Neural cell (in vitro differentiated cells): ENCODE measurements at regions not wholly inside any gene's neighbourhood (a gene's known extent, or its start where the extent isn't known, plus 50 kb on each side); places are given as distances from the start of the nearest gene placed in this dataset.

Source experiments
- CTCF ChIP-seq: fragments of 450-650 bp; IDR thresholded peaks from 2 replicates; pipeline ENCODE4 v1.5.1; 2014; ENCODE audit warnings: antibody characterized with exemption, mild to moderate bottlenecking, moderate library complexity; ENCODE audit not compliant: poor library complexity, severe bottlenecking
- POLR2AphosphoS5 ChIP-seq: IDR thresholded peaks from 2 replicates; pipeline ENCODE4 v1.6.1; 2012
- REST ChIP-seq: IDR thresholded peaks from 2 replicates; pipeline ENCODE4 v1.6.1; 2012; ENCODE audit warnings: borderline replicate concordance

GRCh38 chr3:124591699-124592098 lies 138.6 kb upstream of the UMPS start:
- TF ChIP-seq CTCF (no peak), REST (no peak), POLR2AphosphoS5 (no peak)
